Tibial nerve (tissue), 4 donors: ENCODE measurements at regions not wholly inside any gene's neighbourhood (a gene's known extent, or its start where the extent isn't known, plus 50 kb on each side); places are given as distances from the start of the nearest gene placed in this dataset.
A peak's percentile ranks its signal among the peaks of the same experiment; 100 is the strongest.

ENCODE experiments used
- DNase-seq, 2 donors: peaks; one replicate each; pipeline ENCODE4 v3.0.0-alpha.2; 2019; ENCODE audit warnings: low spot score in 2 of 2
- H3K27ac ChIP-seq, 4 donors: fragments of 200-600 bp; sonication (generic) in 3 of 4; one replicate each; pipeline ENCODE4 v1.5.1; 2017 to 2019; ENCODE audit warnings: mild to moderate bottlenecking in 1 of 4
- H3K27me3 ChIP-seq, 2 donors: fragments of 200-600 bp; sonication (generic) in 1 of 2; one replicate each; pipeline versions ENCODE4 v1.5.1 to v1.6.0; 2017 to 2019
- H3K36me3 ChIP-seq, 3 donors: fragments of 200-600 bp; sonication (generic); one replicate each; pipeline ENCODE4 v1.5.1; 2018 to 2019
- H3K4me1 ChIP-seq, 4 donors: fragments of 200-600 bp; sonication (generic) in 3 of 4; one replicate each; pipeline ENCODE4 v1.5.1; 2017 to 2019
- H3K4me3 ChIP-seq, 4 donors: fragments of 200-600 bp; sonication (generic) in 3 of 4; one replicate each; pipeline ENCODE4 v1.5.1; 2017 to 2019; ENCODE audit warnings: mild to moderate bottlenecking in 1 of 4, moderate library complexity in 1 of 4
- H3K9me3 ChIP-seq, 4 donors: fragments of 200-600 bp; sonication (generic) in 3 of 4; one replicate each; pipeline ENCODE4 v1.5.1; 2017 to 2019
- EP300 ChIP-seq, 2 donors: sonication (generic); formaldehyde crosslinking; IDR thresholded peaks; one replicate each; pipeline ENCODE4 v1.6.1; 2017; ENCODE audit warnings: antibody characterized with exemption in 2 of 2, mild to moderate bottlenecking in 1 of 2
- POLR2A ChIP-seq, 2 donors: fragments of 450-650 bp; IDR thresholded peaks; one replicate each; pipeline ENCODE4 v1.6.1; 2017; ENCODE audit warnings: antibody characterized with exemption in 2 of 2, mild to moderate bottlenecking in 2 of 2, moderate library complexity in 2 of 2
- WGBS, 2 donors: methylation state at CpG; one replicate each; pipeline ENCODE4 v1.1.5; 2018; 5-methylcytosine and 5-hydroxymethylcytosine counted together
- TF ChIP-seq, protein P1 (sequence below), 5 experiments: fragments of 200-600 bp in 3 of 5; fragments of 450-650 bp in 2 of 5; sonication (generic) in 3 of 5; IDR thresholded peaks; one replicate each; pipeline ENCODE4 v1.5.1; 2016 to 2019; ENCODE audit warnings: antibody characterized with exemption in 5 of 5, mild to moderate bottlenecking in 3 of 5, moderate library complexity in 2 of 5

DNA sequence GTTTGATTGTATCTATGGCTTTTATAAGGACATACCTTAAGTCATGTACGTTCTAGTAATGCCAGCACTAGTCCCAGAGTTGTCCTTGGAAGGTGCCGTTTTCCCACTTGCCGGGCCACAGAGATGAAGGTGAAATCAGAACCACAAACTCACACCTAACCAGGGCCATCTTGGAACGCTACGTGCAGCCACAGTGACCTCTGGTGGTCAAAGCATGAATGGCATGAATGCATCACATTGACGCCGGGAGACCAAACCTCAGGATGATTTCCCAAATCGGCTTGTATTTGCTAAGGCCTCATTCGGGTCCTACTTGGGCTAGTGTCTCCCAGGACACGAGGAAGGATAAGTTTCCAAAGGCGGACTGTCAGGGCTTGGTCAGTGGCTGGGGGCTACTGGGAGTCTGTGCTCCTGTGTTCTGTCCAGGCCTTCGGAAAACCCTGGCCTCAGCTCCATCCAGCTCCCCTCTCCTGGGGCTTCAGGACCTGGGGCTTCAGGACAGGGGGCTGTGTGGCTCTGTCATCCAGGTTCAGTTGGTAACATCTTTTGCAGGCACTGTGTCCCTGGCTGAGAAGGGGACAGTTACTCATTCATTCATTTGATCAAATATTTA, 260.5 kb downstream of the PRDM2 start:
- WGBS, 2 donors: 14 to 17% methylated on average over 12 of the region's 12 CpGs
- Histone ChIP-seq H3K4me3 (no peak overlapping the region), H3K36me3 (no peaks in the 10 kb centered on the region), H3K27me3 (peaks cover 0 to 2% of the 10 kb centered on the region in 2 donors), H3K9me3 (no peaks in the 10 kb centered on the region), H3K4me1 (peaks cover 0 to 4% (median 0%) of the 10 kb centered on the region in 4 donors), H3K27ac (no peak overlapping the region)
- TF ChIP-seq, protein P1, sequence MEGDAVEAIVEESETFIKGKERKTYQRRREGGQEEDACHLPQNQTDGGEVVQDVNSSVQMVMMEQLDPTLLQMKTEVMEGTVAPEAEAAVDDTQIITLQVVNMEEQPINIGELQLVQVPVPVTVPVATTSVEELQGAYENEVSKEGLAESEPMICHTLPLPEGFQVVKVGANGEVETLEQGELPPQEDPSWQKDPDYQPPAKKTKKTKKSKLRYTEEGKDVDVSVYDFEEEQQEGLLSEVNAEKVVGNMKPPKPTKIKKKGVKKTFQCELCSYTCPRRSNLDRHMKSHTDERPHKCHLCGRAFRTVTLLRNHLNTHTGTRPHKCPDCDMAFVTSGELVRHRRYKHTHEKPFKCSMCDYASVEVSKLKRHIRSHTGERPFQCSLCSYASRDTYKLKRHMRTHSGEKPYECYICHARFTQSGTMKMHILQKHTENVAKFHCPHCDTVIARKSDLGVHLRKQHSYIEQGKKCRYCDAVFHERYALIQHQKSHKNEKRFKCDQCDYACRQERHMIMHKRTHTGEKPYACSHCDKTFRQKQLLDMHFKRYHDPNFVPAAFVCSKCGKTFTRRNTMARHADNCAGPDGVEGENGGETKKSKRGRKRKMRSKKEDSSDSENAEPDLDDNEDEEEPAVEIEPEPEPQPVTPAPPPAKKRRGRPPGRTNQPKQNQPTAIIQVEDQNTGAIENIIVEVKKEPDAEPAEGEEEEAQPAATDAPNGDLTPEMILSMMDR (IDR thresholded peaks at IDR 0.05): peak; percentile 90 to 96 (median 93)
- TF ChIP-seq EP300 (IDR thresholded peaks at IDR 0.05) (peak in 1 of 2 donors; percentile 13), POLR2A (IDR thresholded peaks at IDR 0.05) (no peak)
- peak; percentile 74 to 91 for DNase-seq

DNA sequence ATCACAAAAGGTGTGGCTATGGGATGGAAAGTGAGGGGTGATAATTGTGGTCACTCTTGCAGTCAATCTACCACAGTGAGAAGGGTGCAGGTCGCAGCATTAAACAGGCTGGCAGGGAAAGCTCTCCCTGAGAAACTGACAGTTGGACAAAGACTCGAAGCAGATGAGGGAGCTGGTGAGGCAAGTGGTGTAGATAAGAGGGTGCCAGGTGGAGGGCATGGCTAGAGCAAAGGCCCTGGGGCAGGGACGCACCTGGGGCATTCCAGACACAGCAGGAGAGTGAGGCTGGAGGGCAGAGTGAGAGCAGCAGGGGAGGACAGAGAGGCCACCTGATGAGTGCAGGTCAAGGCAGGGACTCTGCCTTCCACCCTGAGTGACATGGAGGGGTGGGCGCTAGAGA, 264.8 kb downstream of the PRDM2 start:
- Histone ChIP-seq H3K36me3 (no peaks in the 10 kb centered on the region), H3K27ac (no peak overlapping the region), H3K4me3 (no peak overlapping the region), H3K4me1 (peaks cover 0 to 4% (median 0%) of the 10 kb centered on the region in 4 donors), H3K9me3 (peaks cover 0 to 7% (median 0%) of the 10 kb centered on the region in 4 donors), H3K27me3 (peaks cover 0 to 2% of the 10 kb centered on the region in 2 donors)
- WGBS, 2 donors: 77 to 84% methylated on average over 4 of the region's 4 CpGs
- TF ChIP-seq EP300 (IDR thresholded peaks at IDR 0.05): no peak
- TF ChIP-seq POLR2A (IDR thresholded peaks at IDR 0.05): no peak
- TF ChIP-seq, protein P1 (IDR thresholded peaks at IDR 0.05): no peak
- no peak for DNase-seq

DNA sequence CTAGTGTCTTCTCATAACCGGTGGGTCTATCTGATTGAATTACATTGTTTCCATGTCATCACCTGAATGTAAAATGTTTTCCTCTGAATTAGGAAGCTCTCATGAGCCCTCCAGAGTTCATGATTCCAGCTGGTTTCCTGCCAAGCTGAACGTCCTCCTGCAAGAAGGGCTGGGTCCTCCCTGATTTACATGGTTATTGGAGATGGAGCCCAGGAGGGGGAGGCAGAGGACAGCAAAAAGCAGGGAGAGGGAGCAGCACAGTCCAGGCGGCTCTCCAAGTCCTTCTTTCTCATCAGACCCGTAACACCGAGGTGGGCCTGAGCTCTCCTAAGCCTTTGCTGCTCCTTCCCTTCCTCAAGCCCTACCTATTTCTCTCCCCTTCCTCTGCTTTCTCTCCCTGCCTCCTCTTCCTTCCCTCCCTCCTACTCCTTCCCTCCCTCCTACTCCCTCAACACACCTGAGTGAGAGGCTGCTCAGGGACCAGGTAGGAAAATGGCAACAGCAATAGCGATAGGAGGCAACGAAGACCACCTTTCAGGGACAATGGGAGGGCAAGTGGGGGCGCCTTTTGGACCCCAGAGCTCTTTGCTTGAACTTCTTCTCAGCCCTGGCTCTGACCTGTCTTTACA, 265.9 kb downstream of the PRDM2 start:
- H3K9me3 ChIP-seq: peaks cover 0 to 15% (median under 1%) of the 10 kb centered on the region in 4 donors
- H3K4me3 ChIP-seq: no peak overlapping the region
- H3K4me1 ChIP-seq: no peaks in the 10 kb centered on the region
- H3K27me3 ChIP-seq: no peaks in the 10 kb centered on the region
- H3K27ac ChIP-seq: no peak overlapping the region
- DNase-seq: peak in 1 of 2 donors; percentile 51
- no peaks in the 10 kb centered on the region for H3K36me3 ChIP-seq
- WGBS, 2 donors: 19 to 22% methylated on average over 8 of the region's 8 CpGs
- TF ChIP-seq, protein P1 (IDR thresholded peaks at IDR 0.05): peak; percentile 16 to 65 (median 28)
- no peak for TF ChIP-seq EP300 (IDR thresholded peaks at IDR 0.05)

DNA sequence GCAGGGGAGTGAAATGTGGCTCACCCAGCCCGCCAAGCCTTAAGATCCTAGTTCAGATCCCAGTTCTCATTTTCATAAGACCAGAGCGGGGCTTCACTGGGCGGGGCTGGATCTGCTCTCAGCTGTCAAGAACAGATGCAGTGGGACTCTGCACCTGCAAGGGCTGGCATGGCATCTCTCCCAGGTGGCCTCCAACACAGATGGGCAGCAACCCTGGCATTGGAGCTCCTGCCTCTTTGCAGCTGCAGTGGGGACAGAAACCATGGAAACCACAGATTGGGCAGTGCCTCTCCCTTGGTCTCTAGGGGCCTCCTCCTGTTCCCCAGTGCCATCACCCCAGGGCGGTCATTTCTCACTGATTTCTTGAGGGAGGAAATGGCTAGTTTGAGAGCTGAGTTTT, 267.7 kb downstream of the PRDM2 start:
- Histone ChIP-seq H3K9me3 (peaks cover 0 to 32% (median 2%) of the 10 kb centered on the region in 4 donors), H3K27me3 (no peaks in the 10 kb centered on the region), H3K4me1 (no peaks in the 10 kb centered on the region), H3K27ac (no peak overlapping the region), H3K4me3 (no peak overlapping the region), H3K36me3 (no peaks in the 10 kb centered on the region)
- TF ChIP-seq POLR2A (IDR thresholded peaks at IDR 0.05): no peak
- TF ChIP-seq EP300 (IDR thresholded peaks at IDR 0.05): no peak
- TF ChIP-seq, protein P1 (IDR thresholded peaks at IDR 0.05): no peak
- DNase-seq: no peak
- WGBS, 2 donors: 94 to 95% methylated on average over 4 of the region's 4 CpGs

DNA sequence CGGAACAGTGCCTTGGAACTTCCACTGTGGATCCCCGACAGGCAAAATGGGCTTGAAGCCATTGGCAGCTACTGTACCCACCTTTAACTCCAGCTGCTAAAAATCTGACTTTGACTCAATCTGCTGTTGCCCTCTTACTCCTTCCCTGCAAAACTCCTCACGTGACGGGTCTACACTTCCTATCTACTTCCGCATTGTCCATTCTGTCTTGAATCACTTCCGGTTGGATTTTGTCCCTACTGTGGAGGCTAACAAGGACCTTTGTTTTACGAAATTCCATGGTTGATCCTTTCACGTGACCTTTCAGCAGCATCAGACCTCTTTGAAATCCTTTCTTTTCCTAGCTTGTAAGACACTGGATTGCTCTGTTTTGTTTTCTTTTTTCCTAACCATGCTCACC, 268.4 kb downstream of the PRDM2 start:
- no peak for DNase-seq
- H3K27me3 ChIP-seq: no peaks in the 10 kb centered on the region
- TF ChIP-seq, protein P1 (IDR thresholded peaks at IDR 0.05): no peak
- TF ChIP-seq EP300 (IDR thresholded peaks at IDR 0.05) (no peak), POLR2A (IDR thresholded peaks at IDR 0.05) (no peak)
- H3K4me3 ChIP-seq: no peak overlapping the region
- H3K9me3 ChIP-seq: peaks cover 0 to 32% (median 2%) of the 10 kb centered on the region in 4 donors
- 57 to 61% methylated on average over 8 of the region's 8 CpGs for WGBS, 2 donors
- H3K27ac ChIP-seq: no peak overlapping the region
- H3K36me3 ChIP-seq: no peaks in the 10 kb centered on the region
- H3K4me1 ChIP-seq: no peaks in the 10 kb centered on the region
